ENCODE measurements at regions not wholly inside any gene's neighbourhood (a gene's known extent, or its start where the extent isn't known, plus 50 kb on each side); places are given as distances from the start of the nearest gene placed in this dataset.
"Not testable (repeated sequence)": the region's sequence is repeated elsewhere in the genome, so short reads cannot be mapped to it uniquely, and the experiment has no call there.

DNA sequence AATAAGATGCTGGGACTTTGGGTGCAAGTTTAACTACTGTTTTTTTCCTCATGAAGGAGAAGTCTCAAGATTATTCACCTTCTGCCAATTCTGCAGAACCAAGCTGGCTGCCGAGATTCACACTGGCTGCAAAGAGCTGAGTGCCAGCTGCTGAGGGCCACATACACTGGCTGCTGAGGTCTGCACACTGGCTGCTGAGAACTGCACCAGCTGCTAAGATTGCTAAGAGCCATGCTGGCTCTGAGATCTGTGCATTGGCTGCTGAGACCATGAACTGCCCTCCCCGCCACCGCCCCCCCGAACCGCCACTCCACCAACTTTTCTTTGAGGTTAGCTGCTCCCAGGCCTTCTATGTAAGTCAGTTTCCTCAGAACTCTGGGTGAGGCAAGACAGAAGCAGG is 330.3 kb downstream of the CBLL2 start:
- DNase-seq (ENCODE audit: low read depth): no peak
- H3K4me3 ChIP-seq (ENCODE audit: low read depth, low read length): no peak overlapping the region
- TF ChIP-seq, protein P1, sequence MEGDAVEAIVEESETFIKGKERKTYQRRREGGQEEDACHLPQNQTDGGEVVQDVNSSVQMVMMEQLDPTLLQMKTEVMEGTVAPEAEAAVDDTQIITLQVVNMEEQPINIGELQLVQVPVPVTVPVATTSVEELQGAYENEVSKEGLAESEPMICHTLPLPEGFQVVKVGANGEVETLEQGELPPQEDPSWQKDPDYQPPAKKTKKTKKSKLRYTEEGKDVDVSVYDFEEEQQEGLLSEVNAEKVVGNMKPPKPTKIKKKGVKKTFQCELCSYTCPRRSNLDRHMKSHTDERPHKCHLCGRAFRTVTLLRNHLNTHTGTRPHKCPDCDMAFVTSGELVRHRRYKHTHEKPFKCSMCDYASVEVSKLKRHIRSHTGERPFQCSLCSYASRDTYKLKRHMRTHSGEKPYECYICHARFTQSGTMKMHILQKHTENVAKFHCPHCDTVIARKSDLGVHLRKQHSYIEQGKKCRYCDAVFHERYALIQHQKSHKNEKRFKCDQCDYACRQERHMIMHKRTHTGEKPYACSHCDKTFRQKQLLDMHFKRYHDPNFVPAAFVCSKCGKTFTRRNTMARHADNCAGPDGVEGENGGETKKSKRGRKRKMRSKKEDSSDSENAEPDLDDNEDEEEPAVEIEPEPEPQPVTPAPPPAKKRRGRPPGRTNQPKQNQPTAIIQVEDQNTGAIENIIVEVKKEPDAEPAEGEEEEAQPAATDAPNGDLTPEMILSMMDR (IDR thresholded peaks at IDR 0.05; ENCODE audit: insufficient read depth, low read length, severe bottlenecking): no peak
- no peaks in the 10 kb centered on the region for H3K27me3 ChIP-seq (ENCODE audit: control insufficient read depth, insufficient read depth, low read length)
- no peaks in the 10 kb centered on the region for H3K36me3 ChIP-seq (ENCODE audit: control insufficient read depth, insufficient read depth, low read length)
- FAIRE-seq: no peak

DNA sequence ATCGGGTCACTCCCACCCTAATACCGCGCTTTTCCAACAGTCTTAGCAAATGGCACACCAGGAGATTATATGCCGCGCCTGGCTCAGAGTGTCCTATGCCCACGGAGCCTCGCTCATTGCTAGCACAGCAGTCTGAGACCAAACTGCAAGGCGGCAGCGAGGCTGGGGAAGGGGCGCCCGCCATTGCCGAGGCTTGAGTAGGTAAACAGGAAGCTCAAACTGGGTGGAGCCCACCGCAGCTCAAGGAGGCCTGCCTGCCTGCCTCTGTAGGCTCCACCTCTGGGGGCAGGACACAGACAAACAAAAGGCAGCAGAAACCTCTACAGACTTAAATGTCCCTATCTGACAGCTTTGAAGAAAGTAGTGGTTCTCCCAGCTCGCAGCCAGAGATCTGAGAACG is 336.7 kb downstream of the CBLL2 start:
- not testable (repeated sequence) for H3K4me3 ChIP-seq (ENCODE audit: low read depth, low read length); DNase-seq (ENCODE audit: low read depth); H3K36me3 ChIP-seq (ENCODE audit: control insufficient read depth, insufficient read depth, low read length); FAIRE-seq; H3K27me3 ChIP-seq (ENCODE audit: control insufficient read depth, insufficient read depth, low read length)

DNA sequence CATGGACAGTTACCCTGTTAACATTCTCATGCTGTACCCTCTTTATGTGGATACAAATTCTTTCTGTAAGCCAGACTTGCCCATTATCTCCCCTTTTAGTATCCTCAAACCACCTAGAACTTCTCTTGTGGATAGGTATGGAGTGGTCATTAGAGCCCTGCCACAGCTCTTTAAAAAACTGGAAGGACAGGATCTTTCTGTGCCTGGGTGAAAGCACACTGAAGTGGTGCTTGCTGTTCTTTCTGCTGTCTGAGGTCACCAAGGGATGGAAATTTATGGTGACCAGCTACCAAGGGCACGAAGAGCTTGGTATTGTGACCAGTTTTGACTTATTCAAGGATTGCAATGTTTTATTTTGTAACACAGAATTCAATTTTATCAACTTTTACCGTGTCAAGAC is 344.2 kb downstream of the CBLL2 start:
- no peaks in the 10 kb centered on the region for H3K36me3 ChIP-seq (ENCODE audit: control insufficient read depth, insufficient read depth, low read length)
- FAIRE-seq: no peak
- TF ChIP-seq, protein P1 (IDR thresholded peaks at IDR 0.05; ENCODE audit: insufficient read depth, low read length, severe bottlenecking): no peak
- no peak for DNase-seq (ENCODE audit: low read depth)
- no peak overlapping the region for H3K4me3 ChIP-seq (ENCODE audit: low read depth, low read length)
- no peaks in the 10 kb centered on the region for H3K27me3 ChIP-seq (ENCODE audit: control insufficient read depth, insufficient read depth, low read length)

DNA sequence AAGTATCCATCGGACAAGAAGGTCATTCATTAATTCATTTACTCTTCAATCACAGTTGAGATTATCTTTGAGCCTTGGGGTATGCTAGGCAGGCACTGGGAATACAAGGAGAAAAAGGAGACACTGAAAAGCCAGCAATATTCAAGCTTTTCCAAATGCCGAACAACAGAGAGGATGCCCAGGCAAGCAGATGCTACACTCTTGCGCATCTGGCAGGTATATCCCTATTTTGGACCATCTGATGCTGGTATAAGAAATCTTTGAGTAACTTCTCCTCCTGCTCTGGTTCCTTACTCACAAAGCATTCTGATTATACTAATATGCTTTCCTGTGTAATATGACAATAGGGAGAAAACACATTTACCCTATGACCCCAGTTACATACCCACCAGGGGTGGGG is 354.9 kb downstream of the CBLL2 start:
- TF ChIP-seq, protein P1 (IDR thresholded peaks at IDR 0.05; ENCODE audit: insufficient read depth, low read length, severe bottlenecking): no peak
- DNase-seq (ENCODE audit: low read depth) (no peak), FAIRE-seq (no peak)
- Histone ChIP-seq H3K4me3 (ENCODE audit: low read depth, low read length) (no peak overlapping the region), H3K36me3 (ENCODE audit: control insufficient read depth, insufficient read depth, low read length) (no peaks in the 10 kb centered on the region), H3K27me3 (ENCODE audit: control insufficient read depth, insufficient read depth, low read length) (no peaks in the 10 kb centered on the region)

DNA sequence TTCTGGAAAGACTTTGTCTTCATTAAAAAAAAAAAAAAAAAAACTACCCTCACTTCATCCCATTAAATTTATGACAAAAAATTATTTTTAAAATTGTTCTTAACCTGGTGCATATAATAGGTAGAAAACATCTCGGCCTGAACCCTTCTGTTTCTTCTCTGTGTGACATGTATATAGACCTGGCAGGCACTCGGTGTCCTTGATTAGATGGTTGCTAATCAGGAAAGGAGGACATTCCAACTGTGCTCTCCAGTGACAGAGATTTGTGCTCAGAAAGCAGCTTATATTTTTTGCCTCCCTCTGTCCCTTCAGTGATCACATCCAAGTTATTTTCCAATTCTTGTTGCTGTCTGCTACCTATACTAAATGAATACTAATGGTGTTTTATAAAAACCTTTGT is 355.6 kb downstream of the CBLL2 start:
- Histone ChIP-seq H3K36me3 (ENCODE audit: control insufficient read depth, insufficient read depth, low read length) (no peaks in the 10 kb centered on the region), H3K27me3 (ENCODE audit: control insufficient read depth, insufficient read depth, low read length) (no peaks in the 10 kb centered on the region), H3K4me3 (ENCODE audit: low read depth, low read length) (no peak overlapping the region)
- no peak for DNase-seq (ENCODE audit: low read depth)
- TF ChIP-seq, protein P1 (IDR thresholded peaks at IDR 0.05; ENCODE audit: insufficient read depth, low read length, severe bottlenecking): no peak
- FAIRE-seq: no peak

DNA sequence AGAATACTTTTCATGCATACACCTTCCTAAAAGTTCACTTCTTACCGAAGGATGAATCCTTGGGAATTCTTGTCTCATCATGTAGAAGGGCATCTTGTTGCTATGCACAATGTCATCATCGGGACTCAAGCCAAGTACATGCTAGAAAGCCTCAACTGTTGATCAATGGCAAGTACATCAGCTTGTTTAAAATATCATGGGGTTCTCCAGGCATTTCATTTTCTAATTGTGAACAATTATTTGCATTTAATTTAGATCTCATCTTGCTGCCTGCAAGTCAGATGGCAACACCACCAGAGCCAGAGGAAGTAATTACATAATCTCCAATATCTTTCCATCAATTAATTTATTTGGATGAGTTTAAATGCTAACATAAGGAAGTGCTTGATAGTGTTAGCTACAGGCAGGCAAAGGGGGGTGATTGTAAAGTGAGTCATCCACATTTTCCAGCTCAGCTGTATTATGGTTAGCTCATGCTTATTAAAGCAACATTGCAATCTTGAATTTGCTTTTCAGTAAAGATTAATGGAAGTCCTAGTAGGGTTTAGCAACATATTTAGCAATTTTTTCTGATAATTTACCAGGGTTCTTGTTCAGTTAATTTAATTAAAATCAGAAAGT is 356.5 kb downstream of the CBLL2 start:
- H3K36me3 ChIP-seq (ENCODE audit: control insufficient read depth, insufficient read depth, low read length): no peaks in the 10 kb centered on the region
- no peaks in the 10 kb centered on the region for H3K27me3 ChIP-seq (ENCODE audit: control insufficient read depth, insufficient read depth, low read length)
- no peak overlapping the region for H3K4me3 ChIP-seq (ENCODE audit: low read depth, low read length)
- DNase-seq (ENCODE audit: low read depth) (peak; percentile 77), FAIRE-seq (no peak)
- TF ChIP-seq, protein P1 (IDR thresholded peaks at IDR 0.05; ENCODE audit: insufficient read depth, low read length, severe bottlenecking): no peak

Measured in bronchial epithelial cell (primary cell).